Thyroid gland (tissue), 4 donors: ENCODE measurements at regions not wholly inside any gene's neighbourhood (a gene's known extent, or its start where the extent isn't known, plus 50 kb on each side); places are given as distances from the start of the nearest gene placed in this dataset.

Source experiments
- POLR2A ChIP-seq, 2 donors: fragments of 450-650 bp; IDR thresholded peaks; one replicate each; pipeline ENCODE4 v1.6.1; 2017; ENCODE audit warnings: antibody characterized with exemption in 2 of 2, mild to moderate bottlenecking in 2 of 2, moderate library complexity in 1 of 2
- TF ChIP-seq, protein P1 (sequence below), 6 experiments: fragments of 200-600 bp in 3 of 6; fragments of 450-650 bp in 3 of 6; sonication (generic) in 3 of 6; IDR thresholded peaks; one replicate each; pipeline ENCODE4 v1.5.1; 2016 to 2019; ENCODE audit warnings: antibody characterized with exemption in 6 of 6, mild to moderate bottlenecking in 2 of 6, inconsistent platforms in 1 of 6, moderate library complexity in 1 of 6

DNA sequence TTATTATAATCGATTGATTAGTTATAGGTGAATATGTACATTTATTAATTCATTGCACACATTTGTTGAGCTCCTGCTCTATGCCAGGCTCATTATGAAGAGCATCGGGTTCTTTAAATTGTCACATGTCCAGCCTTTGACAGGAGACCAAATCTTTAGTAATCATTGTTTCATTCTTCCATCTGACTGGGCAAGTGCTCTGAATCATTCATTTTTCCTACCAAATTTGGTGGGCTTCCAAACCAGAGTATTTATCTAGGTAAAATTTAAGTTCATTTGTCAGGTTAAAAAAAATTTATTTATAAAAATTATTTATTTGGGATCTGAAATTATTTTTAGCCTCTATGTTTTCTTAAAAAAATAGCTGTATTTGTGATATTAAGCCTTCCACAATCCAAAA, 404.9 kb upstream of the MMS22L start:
- TF ChIP-seq, protein P1, sequence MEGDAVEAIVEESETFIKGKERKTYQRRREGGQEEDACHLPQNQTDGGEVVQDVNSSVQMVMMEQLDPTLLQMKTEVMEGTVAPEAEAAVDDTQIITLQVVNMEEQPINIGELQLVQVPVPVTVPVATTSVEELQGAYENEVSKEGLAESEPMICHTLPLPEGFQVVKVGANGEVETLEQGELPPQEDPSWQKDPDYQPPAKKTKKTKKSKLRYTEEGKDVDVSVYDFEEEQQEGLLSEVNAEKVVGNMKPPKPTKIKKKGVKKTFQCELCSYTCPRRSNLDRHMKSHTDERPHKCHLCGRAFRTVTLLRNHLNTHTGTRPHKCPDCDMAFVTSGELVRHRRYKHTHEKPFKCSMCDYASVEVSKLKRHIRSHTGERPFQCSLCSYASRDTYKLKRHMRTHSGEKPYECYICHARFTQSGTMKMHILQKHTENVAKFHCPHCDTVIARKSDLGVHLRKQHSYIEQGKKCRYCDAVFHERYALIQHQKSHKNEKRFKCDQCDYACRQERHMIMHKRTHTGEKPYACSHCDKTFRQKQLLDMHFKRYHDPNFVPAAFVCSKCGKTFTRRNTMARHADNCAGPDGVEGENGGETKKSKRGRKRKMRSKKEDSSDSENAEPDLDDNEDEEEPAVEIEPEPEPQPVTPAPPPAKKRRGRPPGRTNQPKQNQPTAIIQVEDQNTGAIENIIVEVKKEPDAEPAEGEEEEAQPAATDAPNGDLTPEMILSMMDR (IDR thresholded peaks at IDR 0.05) = no peak
- TF ChIP-seq POLR2A (IDR thresholded peaks at IDR 0.05) = no peak
